Loucy (cell line): ENCODE measurements at regions not wholly inside any gene's neighbourhood (a gene's known extent, or its start where the extent isn't known, plus 50 kb on each side); places are given as distances from the start of the nearest gene placed in this dataset.

Experiments used
- CTCF ChIP-seq: fragments of 200-600 bp; sonication (generic); conservative IDR thresholded peaks from 2 replicates; pipeline ENCODE4 v1.5.1; 2014; ENCODE audit warnings: mild to moderate bottlenecking, antibody characterized with exemption, low read length
- EZH2phosphoT487 ChIP-seq: fragments of 200-600 bp; IDR thresholded peaks from 2 replicates; pipeline ENCODE4 v1.6.1; 2018; ENCODE audit warnings: antibody characterized with exemption, mild to moderate bottlenecking, moderate library complexity, borderline replicate concordance

- TF ChIP-seq CTCF (no peak), EZH2phosphoT487 (peak; percentile 59; the same call in 1 of the 2 replicates)
Observed at GRCh38 chr2:181305301-181306123, 151.7 kb upstream of the ITGA4 start.
